KMS-11 (cell line): ENCODE measurements at regions not wholly inside any gene's neighbourhood (a gene's known extent, or its start where the extent isn't known, plus 50 kb on each side); places are given as distances from the start of the nearest gene placed in this dataset.

Source experiments
- H2AFZ ChIP-seq: fragments of 200-600 bp; sonication (generic); 2 replicates; pipeline ENCODE4 v1.6.1; 2016; ENCODE audit warnings: antibody characterized with exemption, mixed run types, low read depth
- H3K27ac ChIP-seq: fragments of 200-600 bp; sonication (generic); 2 replicates; pipeline ENCODE4 v1.6.1; 2016; ENCODE audit warnings: mild to moderate bottlenecking, mixed run types
- H3K27me3 ChIP-seq: fragments of 200-600 bp; sonication (generic); 2 replicates; pipeline ENCODE4 v1.6.1; 2017; ENCODE audit warnings: mild to moderate bottlenecking, low read depth, mixed run types, moderate library complexity; ENCODE audit not compliant: insufficient read depth
- H3K36me3 ChIP-seq: fragments of 200-600 bp; sonication (generic); 2 replicates; pipeline ENCODE4 v1.6.1; 2017; ENCODE audit warnings: mild to moderate bottlenecking, mixed run types; ENCODE audit not compliant: insufficient read depth
- H3K4me1 ChIP-seq: fragments of 200-600 bp; sonication (generic); 2 replicates; pipeline ENCODE4 v1.6.1; 2016; ENCODE audit warnings: mild to moderate bottlenecking, low read depth, mixed run types; ENCODE audit not compliant: poor library complexity, severe bottlenecking
- H3K4me2 ChIP-seq: fragments of 200-600 bp; sonication (generic); 2 replicates; pipeline ENCODE4 v1.7.0; 2016; ENCODE audit warnings: mild to moderate bottlenecking, mixed run types
- H3K4me3 ChIP-seq: fragments of 200-600 bp; sonication (generic); IDR thresholded peaks from 2 replicates; pipeline ENCODE4 v1.6.1; 2017; ENCODE audit warnings: low read depth, low read length, mixed read lengths; ENCODE audit not compliant: insufficient read depth
- H3K79me2 ChIP-seq: fragments of 200-600 bp; sonication (generic); 2 replicates; pipeline ENCODE4 v1.6.1; 2016; ENCODE audit warnings: low read depth, mixed run types; ENCODE audit not compliant: insufficient read depth
- H3K9ac ChIP-seq: fragments of 200-600 bp; sonication (generic); 2 replicates; pipeline ENCODE4 v1.6.1; 2016; ENCODE audit warnings: mild to moderate bottlenecking, mixed run types
- H4K20me1 ChIP-seq: fragments of 200-600 bp; sonication (generic); 2 replicates; pipeline ENCODE4 v1.6.1; 2016; ENCODE audit warnings: mild to moderate bottlenecking, mixed run types; ENCODE audit not compliant: insufficient read depth
- CTCF ChIP-seq: fragments of 200-600 bp; sonication (generic); conservative IDR thresholded peaks from 2 replicates; pipeline ENCODE4 v1.6.1; 2017; ENCODE audit warnings: low read depth, mild to moderate bottlenecking, antibody characterized with exemption, low read length, moderate library complexity, mixed read lengths

GRCh38 chr10:33112831-33113455 lies 154.9 kb upstream of the ITGB1 start:
- H3K4me2 ChIP-seq: no peak overlapping the region

GRCh38 chr10:33111488-33112051 lies 153.5 kb upstream of the ITGB1 start:
- Histone ChIP-seq H3K4me3 (no peak overlapping the region), H3K27ac (no peak overlapping the region), H3K9ac (no peak overlapping the region), H3K4me1 (no peaks in the 10 kb centered on the region), H3K27me3 (no peaks in the 10 kb centered on the region), H3K79me2 (no peaks in the 10 kb centered on the region), H2AFZ (no peak overlapping the region), H3K4me2 (no peak overlapping the region), H3K36me3 (no peaks in the 10 kb centered on the region), H4K20me1 (no peaks in the 10 kb centered on the region)
- no peak for TF ChIP-seq CTCF

More at GRCh38 chr10:33112831-33113455, 154.9 kb upstream of the ITGB1 start:
- Histone ChIP-seq H2AFZ (no peak overlapping the region), H3K27me3 (no peaks in the 10 kb centered on the region), H3K4me1 (no peaks in the 10 kb centered on the region), H3K4me3 (no peak overlapping the region), H3K36me3 (no peaks in the 10 kb centered on the region), H3K27ac (no peak overlapping the region), H3K79me2 (no peaks in the 10 kb centered on the region), H4K20me1 (no peaks in the 10 kb centered on the region), H3K9ac (no peak overlapping the region)
- TF ChIP-seq CTCF: no peak

GRCh38 chr10:33109788-33110469 lies 151.9 kb upstream of the ITGB1 start:
- Histone ChIP-seq H3K36me3 (no peaks in the 10 kb centered on the region), H4K20me1 (no peaks in the 10 kb centered on the region), H3K27ac (no peak overlapping the region), H3K4me1 (no peaks in the 10 kb centered on the region), H3K79me2 (no peaks in the 10 kb centered on the region), H3K4me2 (no peak overlapping the region), H3K4me3 (no peak overlapping the region), H3K27me3 (no peaks in the 10 kb centered on the region), H2AFZ (no peak overlapping the region), H3K9ac (no peak overlapping the region)
- no peak for TF ChIP-seq CTCF

- Histone ChIP-seq H4K20me1 (no peaks in the 10 kb centered on the region), H3K4me1 (no peaks in the 10 kb centered on the region), H3K4me2 (no peak overlapping the region), H3K4me3 (no peak overlapping the region), H3K9ac (no peak overlapping the region), H3K27me3 (no peaks in the 10 kb centered on the region), H2AFZ (no peak overlapping the region), H3K27ac (no peak overlapping the region), H3K36me3 (no peaks in the 10 kb centered on the region), H3K79me2 (no peaks in the 10 kb centered on the region)
- no peak for TF ChIP-seq CTCF
Measured at GRCh38 chr10:33109384-33109783, 151.4 kb upstream of the ITGB1 start.
